Endodermal cell (in vitro differentiated cells): ENCODE measurements at regions not wholly inside any gene's neighbourhood (a gene's known extent, or its start where the extent isn't known, plus 50 kb on each side); places are given as distances from the start of the nearest gene placed in this dataset.

Experiments
- DNase-seq: peaks from one replicate; pipeline ENCODE4 v3.0.0-alpha.2; 2017
- H3K27ac ChIP-seq: 2 replicates; pipeline ENCODE4 v1.5.1; 2013; ENCODE audit warnings: mild to moderate bottlenecking, low read depth, low read length, moderate library complexity
- H3K27me3 ChIP-seq: 2 replicates; pipeline ENCODE4 v1.6.1; 2013; ENCODE audit warnings: mild to moderate bottlenecking, low read length, moderate library complexity; ENCODE audit not compliant: insufficient read depth, control insufficient read depth, poor library complexity, severe bottlenecking
- H3K36me3 ChIP-seq: 2 replicates; pipeline ENCODE4 v1.7.0; 2013; ENCODE audit warnings: mild to moderate bottlenecking, low read length, moderate library complexity; ENCODE audit not compliant: control insufficient read depth, insufficient read depth
- H3K4me1 ChIP-seq: one replicate; pipeline ENCODE4 v1.7.0; 2013; ENCODE audit warnings: low read length; ENCODE audit not compliant: control insufficient read depth, insufficient read depth
- H3K4me3 ChIP-seq: 2 replicates; pipeline ENCODE4 v1.5.1; 2013; ENCODE audit warnings: mild to moderate bottlenecking, low read length, moderate library complexity
- H3K9ac ChIP-seq: 2 replicates; pipeline ENCODE4 v1.6.1; 2013; ENCODE audit warnings: mild to moderate bottlenecking, low read length, moderate library complexity; ENCODE audit not compliant: poor library complexity, severe bottlenecking; ENCODE audit errors: extremely low read depth
- H3K9me3 ChIP-seq: 2 replicates; pipeline ENCODE4 v1.6.1; 2013; ENCODE audit warnings: mild to moderate bottlenecking, low read length, moderate library complexity; ENCODE audit not compliant: control insufficient read depth
- H3K27ac Mint-ChIP-seq: 2 replicates; pipeline ENCODE4 v1.8.0; 2020; ENCODE audit warnings: mixed read lengths
- H3K27me3 Mint-ChIP-seq: 2 replicates; pipeline ENCODE4 v1.8.0; 2021; ENCODE audit warnings: mild to moderate bottlenecking, mixed read lengths; ENCODE audit not compliant: insufficient read depth
- H3K36me3 Mint-ChIP-seq: 2 replicates; pipeline ENCODE4 v1.8.0; 2020; ENCODE audit warnings: low read depth, mixed read lengths
- H3K4me1 Mint-ChIP-seq: 2 replicates; pipeline ENCODE4 v1.8.0; 2020; ENCODE audit warnings: mixed read lengths
- H3K4me3 Mint-ChIP-seq: 2 replicates; pipeline ENCODE4 v1.8.0; 2020; ENCODE audit warnings: mild to moderate bottlenecking, moderate library complexity, mixed read lengths
- H3K9me3 Mint-ChIP-seq: 2 replicates; pipeline ENCODE4 v1.8.0; 2020; ENCODE audit warnings: mild to moderate bottlenecking, mixed read lengths
- CTCF ChIP-seq: fragments of 200-600 bp; sonication (generic); conservative IDR thresholded peaks from 2 replicates; pipeline ENCODE4 v1.5.0; 2021; ENCODE audit warnings: antibody characterized with exemption, mild to moderate bottlenecking
- WGBS, 2 experiments: methylation state at CpG; one replicate each; pipeline versions ENCODE4 v1.1.5 to v1.1.7; 2013; ENCODE audit warnings: missing lambda C conversion rate in 2 of 2, mixed read lengths in 1 of 2; ENCODE audit not compliant: insufficient coverage in 1 of 2, insufficient read length in 1 of 2; 5-methylcytosine and 5-hydroxymethylcytosine counted together

DNA sequence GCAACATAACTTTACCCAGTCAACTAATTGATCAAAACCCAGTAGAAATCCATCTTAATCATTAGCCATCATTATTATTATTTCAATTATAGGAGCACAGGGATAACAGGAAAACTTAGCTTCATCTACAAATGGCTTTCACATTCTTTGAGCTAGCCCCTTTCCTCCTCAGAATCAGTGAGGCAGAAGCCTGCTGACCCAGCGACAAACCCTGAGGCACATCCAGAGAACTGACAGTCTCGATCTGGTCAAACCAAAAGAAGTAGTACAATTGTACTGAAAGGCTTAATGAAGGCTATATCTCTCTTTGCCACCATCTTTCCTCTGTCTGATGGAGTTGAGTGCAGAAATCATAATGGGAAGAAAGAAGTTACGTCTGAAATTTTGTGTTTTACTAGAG lies 109.8 kb upstream of the ARID2 start:
- no peak overlapping the region for H3K4me3 Mint-ChIP-seq
- Histone ChIP-seq H3K27ac (no peak overlapping the region), H3K4me1 (no peaks in the 10 kb centered on the region), H3K9ac (no peak overlapping the region), H3K4me3 (no peak overlapping the region), H3K9me3 (no peaks in the 10 kb centered on the region), H3K36me3 (no peaks in the 10 kb centered on the region), H3K27me3 (no peaks in the 10 kb centered on the region)
- no peak overlapping the region for H3K27ac Mint-ChIP-seq
- H3K4me1 Mint-ChIP-seq, result peaks cover 6% of the 10 kb centered on the region
- no peaks in the 10 kb centered on the region for H3K36me3 Mint-ChIP-seq
- H3K9me3 Mint-ChIP-seq, result no peaks in the 10 kb centered on the region
- 92 to 100% methylated on average over 2 to 3 of the region's 3 CpGs for whole genome bisulfite sequencing, 2 experiments
- DNase-seq, result no peak
- TF ChIP-seq CTCF, result no peak
- no peaks in the 10 kb centered on the region for H3K27me3 Mint-ChIP-seq

DNA sequence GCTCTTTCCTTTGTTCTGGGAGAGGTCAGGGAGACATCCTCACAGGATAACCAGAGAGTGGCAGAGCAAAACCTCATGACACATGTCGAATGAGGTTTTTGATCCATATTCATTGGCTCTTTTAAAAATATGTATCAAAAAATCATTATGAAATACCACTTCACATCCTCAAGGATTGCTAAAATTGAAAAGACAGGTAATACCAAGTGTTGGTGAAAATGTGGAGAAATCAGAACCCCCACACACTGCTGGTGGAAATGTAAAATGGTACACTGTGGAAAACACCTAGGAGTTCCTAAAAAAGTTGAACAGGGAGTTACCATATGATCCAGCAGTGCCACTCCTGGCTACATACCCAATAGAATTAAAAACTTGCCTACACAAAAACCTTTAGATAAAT lies 107.8 kb upstream of the ARID2 start:
- Mint-ChIP-seq H3K27me3 (no peaks in the 10 kb centered on the region), H3K27ac (no peak overlapping the region), H3K4me3 (no peak overlapping the region), H3K4me1 (no peaks in the 10 kb centered on the region), H3K9me3 (no peaks in the 10 kb centered on the region), H3K36me3 (no peaks in the 10 kb centered on the region)
- H3K4me1 ChIP-seq, result no peaks in the 10 kb centered on the region
- no peaks in the 10 kb centered on the region for H3K9me3 ChIP-seq
- H3K27me3 ChIP-seq, result peaks cover 5% of the 10 kb centered on the region
- H3K9ac ChIP-seq, result no peak overlapping the region
- TF ChIP-seq CTCF, result no peak
- 73% methylated on average over 1 of the region's 1 CpG; no CpG with 5 or more reads in 1 of the 2 experiments for WGBS, 2 experiments
- H3K36me3 ChIP-seq, result no peaks in the 10 kb centered on the region
- DNase-seq, result no peak
- no peak overlapping the region for H3K4me3 ChIP-seq
- H3K27ac ChIP-seq, result no peak overlapping the region

GRCh38 chr12:45622210-45622937 lies 107.1 kb upstream of the ARID2 start:
- TF ChIP-seq CTCF, result no peak
- Mint-ChIP-seq H3K27ac (no peak overlapping the region), H3K4me3 (no peak overlapping the region), H3K4me1 (peaks cover 2% of the 10 kb centered on the region), H3K27me3 (no peaks in the 10 kb centered on the region), H3K9me3 (no peaks in the 10 kb centered on the region), H3K36me3 (no peaks in the 10 kb centered on the region)
- DNase-seq, result no peak
- Histone ChIP-seq H3K27me3 (peaks cover 10% of the 10 kb centered on the region), H3K4me3 (no peak overlapping the region), H3K36me3 (no peaks in the 10 kb centered on the region), H3K9me3 (no peaks in the 10 kb centered on the region), H3K4me1 (no peaks in the 10 kb centered on the region), H3K27ac (no peak overlapping the region), H3K9ac (no peak overlapping the region)
- 93 to 100% methylated on average over 1 to 3 of the region's 3 CpGs for WGBS, 2 experiments
